Stimulated activated CD4-positive, alpha-beta T cell treated with anti-CD3 and anti-CD28 coated beads, Interleukin-15, amount 100 ng/mL, for 24 hours (primary cell): ENCODE measurements at regions not wholly inside any gene's neighbourhood (a gene's known extent, or its start where the extent isn't known, plus 50 kb on each side); places are given as distances from the start of the nearest gene placed in this dataset.
"Not testable (repeated sequence)": the region's sequence is repeated elsewhere in the genome, so short reads cannot be mapped to it uniquely, and the experiment has no call there.

Experiments
- DNase-seq: peaks from one replicate; pipeline ENCODE4 v3.0.0-alpha.2; 2020

- no peak for DNase-seq
These were observed 55.1 kb upstream of the TLR4 start for GRCh38 chr9:117649126-117649525.

- DNase-seq, result no peak
These were observed 59.1 kb upstream of the TLR4 start for GRCh38 chr9:117644932-117645636.

- peak; percentile 63 for DNase-seq
These were observed 59.9 kb upstream of the TLR4 start for GRCh38 chr9:117644133-117644931.

DNA sequence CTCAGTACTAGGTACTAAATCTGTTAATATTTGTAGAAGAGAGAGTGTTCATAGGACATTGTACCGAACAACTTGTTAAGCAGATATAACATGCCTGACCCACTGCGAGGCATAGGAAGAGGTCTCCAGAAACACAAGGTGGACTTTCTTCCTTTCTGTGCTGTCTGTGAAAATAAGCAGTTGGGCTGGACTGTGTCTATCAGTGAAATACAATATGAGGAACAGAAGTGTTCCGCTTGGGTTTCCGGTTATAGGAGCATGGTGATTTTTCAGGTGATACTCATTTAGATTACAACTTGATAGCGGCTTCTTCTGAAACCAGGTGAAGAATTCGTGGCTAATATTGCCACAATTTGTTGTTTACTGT lies 60.9 kb upstream of the TLR4 start:
- no peak for DNase-seq

DNA sequence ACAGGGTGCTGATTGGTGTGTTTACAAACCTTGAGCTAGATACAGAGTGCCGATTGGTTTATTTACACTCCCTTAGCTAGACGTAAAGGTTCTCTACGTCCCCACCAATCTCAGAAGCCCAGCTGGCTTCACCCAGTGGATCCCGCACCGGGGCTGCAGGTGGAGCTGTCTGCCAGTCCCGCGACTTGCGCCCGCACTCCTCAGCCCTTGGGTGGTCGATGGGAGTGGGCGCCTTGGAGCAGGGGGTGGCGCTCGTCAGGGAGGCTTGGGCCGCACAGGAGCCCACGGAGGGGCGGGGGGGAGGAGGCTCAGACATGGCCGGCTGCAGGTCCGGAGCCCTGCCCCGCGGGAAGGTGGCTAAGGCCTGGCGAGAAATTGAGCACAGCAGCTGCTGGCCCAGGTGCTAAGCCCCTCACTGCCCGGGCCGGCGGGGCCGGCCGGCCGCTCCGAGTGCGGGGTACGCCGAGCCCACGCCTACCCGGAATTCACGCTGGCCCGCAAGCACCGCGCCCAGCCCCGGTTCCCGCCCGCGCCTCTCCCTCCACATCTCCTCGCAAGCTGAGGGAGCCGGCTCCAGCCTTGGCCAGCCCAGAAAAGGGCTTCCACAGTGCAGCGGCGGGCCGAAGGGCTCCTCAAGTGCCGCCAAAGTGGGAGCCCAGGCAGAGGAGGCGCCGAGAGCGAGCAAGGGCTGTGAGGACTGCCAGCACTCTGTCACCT lies 61.5 kb upstream of the TLR4 start:
- DNase-seq, result not testable (repeated sequence)

DNA sequence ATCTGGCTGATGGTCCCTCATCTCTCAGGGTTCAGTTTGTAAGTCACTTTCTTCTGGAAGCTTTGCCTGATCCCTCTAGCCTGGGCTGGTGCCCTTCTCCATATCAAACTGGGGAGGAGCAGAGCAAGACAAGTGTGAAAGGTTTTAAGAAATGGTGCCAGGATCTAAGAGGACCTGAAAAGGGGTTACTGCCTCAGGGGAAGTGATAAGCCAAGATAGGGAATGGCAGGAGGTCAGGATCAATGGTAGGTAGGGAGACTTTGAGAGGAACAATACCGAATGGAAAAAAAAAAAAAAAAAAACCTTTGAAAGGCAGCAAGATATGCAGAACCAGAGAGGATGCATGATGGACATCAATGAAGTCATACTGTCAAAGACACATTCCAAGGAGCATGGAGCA lies 67.5 kb upstream of the TLR4 start:
- no peak for DNase-seq

GRCh38 chr9:117625154-117625553 lies 79.0 kb upstream of the TLR4 start:
- DNase-seq, result no peak

GRCh38 chr9:117624106-117624505 lies 80.1 kb upstream of the TLR4 start:
- DNase-seq, result no peak

DNA sequence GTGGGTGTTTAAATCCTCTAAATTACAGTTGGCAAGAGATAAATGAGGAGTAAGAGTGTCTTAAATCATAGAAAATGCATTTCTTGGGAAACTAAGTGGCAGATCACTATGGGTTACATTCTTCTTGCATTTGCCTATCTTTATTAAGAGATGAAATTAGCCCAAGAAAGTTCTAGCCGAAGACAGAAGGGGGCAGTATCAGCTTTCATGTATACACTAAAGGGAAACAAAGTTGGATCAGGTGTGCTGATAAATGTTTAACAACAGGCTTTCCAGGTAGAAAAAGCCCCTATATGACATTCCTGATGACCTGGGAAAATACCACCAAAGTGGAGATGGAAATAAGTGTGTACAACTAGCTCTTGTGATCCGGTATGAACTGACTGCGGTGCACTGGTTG lies 81.9 kb upstream of the TLR4 start:
- DNase-seq, result no peak

DNA sequence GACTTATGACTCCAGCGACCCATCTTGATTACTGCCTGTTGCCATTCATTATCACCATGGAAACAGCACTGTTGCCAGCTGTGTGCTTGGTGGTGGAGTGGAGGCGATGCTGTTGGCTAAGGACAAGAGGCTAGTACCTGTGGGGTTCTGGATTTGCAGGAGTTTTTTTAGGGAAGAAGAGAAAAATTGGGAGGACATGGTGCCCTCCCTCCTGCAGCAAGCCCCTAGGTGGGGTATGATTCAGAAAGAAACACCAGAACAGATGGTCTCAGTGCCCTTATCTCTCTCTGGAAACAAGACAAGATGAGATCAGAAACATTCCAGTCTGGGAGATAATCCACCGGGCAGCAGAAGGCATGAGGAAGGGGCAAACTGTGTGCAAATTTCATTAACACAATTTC lies 87.8 kb upstream of the TLR4 start:
- no peak for DNase-seq

- no peak for DNase-seq
These were observed 91.9 kb upstream of the TLR4 start for GRCh38 chr9:117612317-117612716.

DNA sequence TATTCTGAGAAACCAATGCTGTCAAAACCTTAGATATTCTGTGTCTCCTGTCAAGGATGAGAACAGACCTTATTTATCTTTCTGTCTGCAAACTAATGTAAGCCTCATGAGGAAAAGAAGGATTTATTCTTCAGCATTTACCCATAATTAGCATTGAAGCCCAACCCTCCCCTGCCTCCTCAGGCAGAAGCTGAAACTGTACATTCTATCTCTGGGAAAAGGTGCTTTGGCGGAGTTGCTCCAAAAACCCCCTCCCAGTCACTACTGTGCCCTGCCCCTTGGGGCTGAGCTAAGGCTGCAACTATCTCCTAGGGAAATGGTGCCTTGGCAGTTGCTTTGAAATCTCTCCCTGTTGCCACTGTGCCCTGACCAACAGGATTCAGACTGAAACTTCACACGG lies 106.2 kb upstream of the TLR4 start:
- no peak for DNase-seq

GRCh38 chr9:117596678-117597077 lies 107.5 kb upstream of the TLR4 start:
- DNase-seq, result no peak

DNA sequence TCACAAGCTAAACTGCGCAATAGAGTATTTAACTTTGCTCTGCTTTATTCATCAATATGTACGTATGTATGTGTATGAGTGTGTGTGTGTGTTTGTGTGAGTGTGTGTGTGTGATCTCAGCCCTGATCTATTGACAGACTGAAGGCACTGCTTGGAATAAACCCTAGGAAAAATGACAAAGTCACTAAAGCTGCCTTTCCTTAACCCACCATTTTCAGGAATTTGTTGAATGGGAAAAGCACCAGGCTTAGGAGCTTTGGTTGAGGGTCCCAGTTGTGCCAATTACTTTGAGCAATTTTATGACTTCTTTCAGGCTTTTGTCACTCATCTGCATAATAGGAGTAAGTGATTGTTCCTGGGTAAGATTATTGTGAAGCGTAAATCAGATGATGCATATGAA lies 108.6 kb upstream of the TLR4 start:
- no peak for DNase-seq

- DNase-seq, result no peak
These were observed 116.9 kb upstream of the TLR4 start for GRCh38 chr9:117587263-117587662.

DNA sequence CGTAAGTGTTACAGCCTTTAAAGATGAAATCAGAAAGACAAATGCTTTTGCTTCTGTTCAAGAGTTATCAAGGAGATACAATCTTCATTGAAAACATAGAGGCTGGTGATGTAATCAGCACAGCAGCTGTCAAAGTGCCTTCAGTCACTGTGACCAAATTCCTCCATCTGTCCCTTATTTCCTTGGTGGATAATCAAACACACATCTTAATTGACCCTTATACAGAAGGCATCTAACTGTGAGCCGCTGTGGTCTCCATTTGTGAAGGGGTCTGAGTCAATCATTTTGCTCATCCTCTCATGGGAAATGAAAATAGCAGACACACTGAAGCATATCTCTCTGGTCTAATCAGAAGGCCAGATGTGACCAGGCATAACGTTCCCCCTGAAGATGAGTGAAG lies 130.1 kb upstream of the TLR4 start:
- DNase-seq, result no peak

- DNase-seq, result no peak
These were observed 139.4 kb upstream of the TLR4 start for GRCh38 chr9:117564839-117565238.

- no peak for DNase-seq
These were observed 142.4 kb upstream of the TLR4 start for GRCh38 chr9:117561761-117562160.

GRCh38 chr9:117555964-117556629 lies 141.2 kb upstream of the ASTN2 start:
- DNase-seq, result peak; percentile 55

GRCh38 chr9:117552811-117553210 lies 138.0 kb upstream of the ASTN2 start:
- DNase-seq, result no peak

DNA sequence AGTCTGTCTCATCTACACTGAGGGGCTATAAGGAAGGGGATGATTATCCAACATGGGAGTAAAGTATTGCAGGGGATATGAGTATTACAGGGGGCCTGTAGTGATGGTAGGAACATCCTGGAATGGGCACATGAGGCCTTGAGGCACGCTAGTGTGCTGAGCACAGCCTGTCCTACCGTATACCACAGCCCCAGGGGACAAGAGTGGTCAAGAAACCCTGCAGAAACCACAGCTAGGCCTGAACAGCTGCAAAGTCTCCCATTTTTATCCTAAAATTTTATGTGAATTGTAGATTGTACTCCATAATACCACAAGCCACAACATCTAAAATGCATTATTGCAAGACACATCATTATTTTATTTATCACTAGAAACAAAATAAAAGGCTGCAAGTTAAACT lies 136.3 kb upstream of the ASTN2 start:
- DNase-seq, result no peak

DNA sequence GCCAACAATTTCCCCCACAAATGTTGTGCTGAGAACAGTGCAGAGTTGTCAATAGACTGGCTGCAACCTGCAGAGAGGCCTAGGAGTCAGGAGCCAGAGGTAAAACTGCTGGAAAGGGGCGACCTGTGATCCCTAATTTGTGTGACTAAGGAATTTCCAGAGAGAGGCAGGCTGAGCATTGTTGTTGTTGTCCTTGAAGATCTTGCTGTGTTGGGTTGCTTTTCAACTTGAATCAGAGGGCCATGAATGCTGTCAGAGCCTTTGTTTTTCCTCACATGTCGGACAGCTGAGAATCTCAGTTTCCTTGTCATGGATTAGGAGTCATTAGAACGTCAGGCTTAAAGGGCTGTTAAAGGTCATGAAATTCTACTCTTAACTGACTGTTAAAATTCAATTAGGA lies 134.6 kb upstream of the ASTN2 start:
- no peak for DNase-seq

GRCh38 chr9:117548556-117548955 lies 133.7 kb upstream of the ASTN2 start:
- DNase-seq, result no peak

GRCh38 chr9:117547904-117548303 lies 133.0 kb upstream of the ASTN2 start:
- DNase-seq, result no peak
